CD4-positive, alpha-beta memory T cell (primary cell): ENCODE measurements at regions not wholly inside any gene's neighbourhood (a gene's known extent, or its start where the extent isn't known, plus 50 kb on each side); places are given as distances from the start of the nearest gene placed in this dataset.

ENCODE experiments used
- CTCF ChIA-PET: fragments of 350-600 bp; sonication (Branson Sonifier 250); formaldehyde crosslinking; loops from one replicate; lab custom pipeline; 2021; ENCODE audit warnings: inconsistent platforms; ENCODE audit not compliant: partially characterized antibody; lab: Charles Lee
- POLR2A ChIA-PET: fragments of 350-600 bp; sonication (Branson Sonifier 250); formaldehyde crosslinking; loops from one replicate; lab custom pipeline; 2021; ENCODE audit not compliant: partially characterized antibody; lab: Charles Lee
- DNase-seq, 5 donors: peaks; one replicate each; pipeline versions ENCODE4 v3.0.0 to v3.0.0-alpha.2; 2020 to 2022; ENCODE audit warnings: mixed read lengths in 1 of 5
- H3K27ac ChIP-seq: one replicate; pipeline ENCODE4 v1.7.0; 2013; ENCODE audit warnings: low read depth, low read length
- H3K27me3 ChIP-seq: 2 replicates; pipeline ENCODE4 v1.7.0; 2013; ENCODE audit warnings: mild to moderate bottlenecking, low read length, moderate library complexity; ENCODE audit not compliant: insufficient read depth
- H3K36me3 ChIP-seq: 2 replicates; pipeline ENCODE4 v1.7.0; 2013; ENCODE audit warnings: mild to moderate bottlenecking, low read length, moderate library complexity; ENCODE audit not compliant: insufficient read depth
- H3K4me1 ChIP-seq: 2 replicates; pipeline ENCODE4 v1.7.0; 2013; ENCODE audit warnings: mild to moderate bottlenecking, low read length, moderate library complexity; ENCODE audit not compliant: insufficient read depth
- H3K4me3 ChIP-seq, 2 donors: one replicate each; pipeline ENCODE4 v1.7.0; 2013; ENCODE audit warnings: low read length in 2 of 2, mild to moderate bottlenecking in 1 of 2
- H3K9me3 ChIP-seq, 2 donors: one replicate each; pipeline ENCODE4 v1.7.0; 2013; ENCODE audit warnings: low read length in 2 of 2, control low read depth in 1 of 2; ENCODE audit not compliant: control insufficient read depth in 1 of 2
- H3K27ac Mint-ChIP-seq, 7 donors: one replicate each; pipeline ENCODE4 v1.8.0; 2020 to 2021; ENCODE audit warnings: mixed read lengths in 7 of 7, mild to moderate bottlenecking in 6 of 7, inconsistent platforms in 3 of 7, moderate library complexity in 3 of 7
- H3K27me3 Mint-ChIP-seq, 2 donors: one replicate each; pipeline ENCODE4 v1.8.0; 2020 to 2021; ENCODE audit warnings: mixed read lengths in 2 of 2
- H3K36me3 Mint-ChIP-seq, 2 donors: one replicate each; pipeline ENCODE4 v1.8.0; 2020 to 2021; ENCODE audit warnings: mixed read lengths in 2 of 2, inconsistent platforms in 1 of 2, mild to moderate bottlenecking in 1 of 2
- H3K4me1 Mint-ChIP-seq, 4 donors: one replicate each; pipeline ENCODE4 v1.8.0; 2020 to 2021; ENCODE audit warnings: mixed read lengths in 4 of 4, mild to moderate bottlenecking in 1 of 4
- H3K4me3 Mint-ChIP-seq, 8 donors: one replicate each; pipeline ENCODE4 v1.8.0; 2020 to 2021; ENCODE audit warnings: mixed read lengths in 8 of 8, mild to moderate bottlenecking in 7 of 8, moderate library complexity in 6 of 8, inconsistent platforms in 3 of 8
- H3K9me3 Mint-ChIP-seq, 8 donors: one replicate each; pipeline ENCODE4 v1.8.0; 2020 to 2021; ENCODE audit warnings: mixed read lengths in 8 of 8, mild to moderate bottlenecking in 5 of 8, inconsistent platforms in 3 of 8, moderate library complexity in 1 of 8
- intact Hi-C: fragments of 100-400 bp; cut with micrococcal nuclease; formaldehyde crosslinking; loops from one replicate; pipeline ENCODE4 v1.15.1; 2023

DNA sequence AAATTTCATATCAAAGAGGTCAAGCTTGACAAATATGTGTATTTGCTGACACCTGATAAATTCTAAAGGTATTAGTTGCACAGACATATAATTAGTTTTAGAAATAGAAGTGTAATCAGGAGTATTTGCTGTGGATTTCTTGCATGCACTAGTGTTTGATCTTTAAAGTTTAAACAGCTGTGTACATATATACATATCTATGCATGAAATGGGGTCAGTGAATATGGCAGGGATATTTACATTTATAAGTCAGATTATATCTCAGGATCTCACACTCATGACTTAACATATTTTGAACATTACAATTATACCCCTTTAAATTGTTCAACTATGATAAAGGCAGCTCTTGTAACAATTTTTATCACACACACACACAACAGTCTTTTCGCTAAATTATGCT lies 547.4 kb upstream of the ACTRT1 start:
- Mint-ChIP-seq H3K4me3 (no peak overlapping the region), H3K27me3 (no peaks in the 10 kb centered on the region), H3K9me3 (peaks cover 0 to 5% (median 1%) of the 10 kb centered on the region in 8 donors), H3K4me1 (no peaks in the 10 kb centered on the region), H3K27ac (no peak overlapping the region), H3K36me3 (no peaks in the 10 kb centered on the region)
- Histone ChIP-seq H3K4me1 (no peaks in the 10 kb centered on the region), H3K27ac (no peak overlapping the region), H3K9me3 (no peaks in the 10 kb centered on the region), H3K27me3 (no peaks in the 10 kb centered on the region), H3K4me3 (no peak overlapping the region), H3K36me3 (no peaks in the 10 kb centered on the region)
- intact Hi-C loops: no loop called here
- ChIA-PET POLR2A (no interaction called here), CTCF (no interaction called here)
- DNase-seq: no peak

GRCh38 chrX:128582036-128582435 lies 529.8 kb upstream of the ACTRT1 start:
- Histone ChIP-seq H3K4me1 (no peaks in the 10 kb centered on the region), H3K4me3 (no peak overlapping the region), H3K36me3 (no peaks in the 10 kb centered on the region), H3K9me3 (no peaks in the 10 kb centered on the region), H3K27ac (no peak overlapping the region), H3K27me3 (no peaks in the 10 kb centered on the region)
- Mint-ChIP-seq H3K4me3 (no peak overlapping the region), H3K4me1 (no peaks in the 10 kb centered on the region), H3K27ac (no peak overlapping the region), H3K36me3 (no peaks in the 10 kb centered on the region), H3K27me3 (no peaks in the 10 kb centered on the region), H3K9me3 (peaks cover 0 to 7% (median 0%) of the 10 kb centered on the region in 8 donors)
- intact Hi-C loops: no loop called here
- DNase-seq: no peak
- ChIA-PET POLR2A (no interaction called here), CTCF (no interaction called here)

DNA sequence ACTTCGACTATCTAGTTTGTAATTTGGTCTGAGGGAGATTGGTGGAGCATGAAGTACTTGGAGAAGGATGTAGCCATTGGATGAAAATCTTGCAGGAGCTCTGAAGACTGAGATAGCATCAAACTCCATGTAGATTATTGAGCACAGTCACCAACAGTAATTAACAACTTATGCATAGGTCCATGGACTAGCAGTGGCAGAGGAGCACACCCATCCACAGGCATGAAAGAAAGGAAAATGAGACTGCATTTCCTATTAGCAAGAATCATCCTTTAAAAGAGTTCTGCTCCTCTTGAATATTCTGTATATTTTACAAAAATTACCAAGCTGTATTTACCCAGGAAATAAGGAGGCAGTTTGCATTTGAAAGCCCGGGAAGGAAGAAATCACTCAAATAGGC lies 529.4 kb upstream of the ACTRT1 start:
- ChIA-PET POLR2A (no interaction called here), CTCF (no interaction called here)
- DNase-seq: no peak
- H3K4me1 ChIP-seq: no peaks in the 10 kb centered on the region
- H3K4me3 ChIP-seq: no peak overlapping the region
- Mint-ChIP-seq H3K27ac (no peak overlapping the region), H3K9me3 (peaks cover 0 to 7% (median 1%) of the 10 kb centered on the region in 8 donors), H3K4me1 (no peaks in the 10 kb centered on the region), H3K4me3 (no peak overlapping the region), H3K27me3 (no peaks in the 10 kb centered on the region), H3K36me3 (no peaks in the 10 kb centered on the region)
- H3K27me3 ChIP-seq: no peaks in the 10 kb centered on the region
- no peak overlapping the region for H3K27ac ChIP-seq
- intact Hi-C loops: no loop called here
- H3K9me3 ChIP-seq: no peaks in the 10 kb centered on the region
- no peaks in the 10 kb centered on the region for H3K36me3 ChIP-seq

- no peaks in the 10 kb centered on the region for H3K36me3 ChIP-seq
- no peaks in the 10 kb centered on the region for H3K4me1 ChIP-seq
- Mint-ChIP-seq H3K4me1 (no peaks in the 10 kb centered on the region), H3K27ac (no peak overlapping the region), H3K4me3 (no peak overlapping the region), H3K36me3 (no peaks in the 10 kb centered on the region), H3K27me3 (no peaks in the 10 kb centered on the region), H3K9me3 (peaks cover 0 to 11% (median 0%) of the 10 kb centered on the region in 8 donors)
- no peak overlapping the region for H3K27ac ChIP-seq
- H3K9me3 ChIP-seq: no peaks in the 10 kb centered on the region
- DNase-seq: no peak
- intact Hi-C loops: no loop called here
- ChIA-PET POLR2A (interaction anchor here (0.6 kb wide), 1 partner anchor 271 kb away, joined by 3 read pairs; no protein-coding TSS in a partner anchor), CTCF (no interaction called here)
- H3K4me3 ChIP-seq: no peak overlapping the region
- no peaks in the 10 kb centered on the region for H3K27me3 ChIP-seq
These were observed 490.9 kb upstream of the ACTRT1 start for GRCh38 chrX:128543114-128543513.

- no peak for DNase-seq
- Mint-ChIP-seq H3K4me3 (no peak overlapping the region), H3K9me3 (peaks cover 0 to 2% (median 0%) of the 10 kb centered on the region in 8 donors), H3K27ac (no peak overlapping the region), H3K36me3 (no peaks in the 10 kb centered on the region), H3K27me3 (no peaks in the 10 kb centered on the region), H3K4me1 (no peaks in the 10 kb centered on the region)
- ChIA-PET CTCF (no interaction called here), POLR2A (no interaction called here)
- no peaks in the 10 kb centered on the region for H3K9me3 ChIP-seq
- intact Hi-C loops: no loop called here
- H3K27me3 ChIP-seq: no peaks in the 10 kb centered on the region
- no peaks in the 10 kb centered on the region for H3K4me1 ChIP-seq
- H3K36me3 ChIP-seq: no peaks in the 10 kb centered on the region
- no peak overlapping the region for H3K27ac ChIP-seq
- no peak overlapping the region for H3K4me3 ChIP-seq
These were observed 466.3 kb upstream of the ACTRT1 start for GRCh38 chrX:128518508-128518907.

DNA sequence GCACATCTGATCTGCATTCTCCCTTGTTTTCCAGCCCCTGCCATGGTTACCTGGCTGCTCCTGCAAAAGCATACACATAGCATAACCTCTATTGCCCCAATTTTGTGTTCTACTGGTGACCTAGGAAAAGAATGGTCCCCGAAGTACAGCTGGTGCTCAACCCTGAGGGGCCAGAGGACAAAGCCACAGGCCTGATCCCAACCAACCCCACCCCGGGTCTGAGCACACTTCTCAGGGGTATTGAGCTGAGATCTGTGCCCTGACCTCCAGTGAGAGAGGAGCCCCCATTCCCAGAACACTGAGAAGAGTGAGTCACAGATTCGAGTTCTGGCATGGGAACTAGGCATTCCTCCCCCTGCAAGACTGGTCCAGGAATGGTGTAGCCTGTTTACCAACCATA lies 465.5 kb upstream of the ACTRT1 start:
- Histone ChIP-seq H3K9me3 (no peaks in the 10 kb centered on the region), H3K4me1 (no peaks in the 10 kb centered on the region), H3K36me3 (no peaks in the 10 kb centered on the region), H3K27ac (no peak overlapping the region), H3K27me3 (no peaks in the 10 kb centered on the region), H3K4me3 (no peak overlapping the region)
- Mint-ChIP-seq H3K27me3 (no peaks in the 10 kb centered on the region), H3K4me3 (no peak overlapping the region), H3K27ac (no peak overlapping the region), H3K4me1 (no peaks in the 10 kb centered on the region), H3K36me3 (no peaks in the 10 kb centered on the region), H3K9me3 (peaks cover 0 to 2% (median 0%) of the 10 kb centered on the region in 8 donors)
- intact Hi-C loops: no loop called here
- ChIA-PET CTCF (no interaction called here), POLR2A (no interaction called here)
- no peak for DNase-seq

DNA sequence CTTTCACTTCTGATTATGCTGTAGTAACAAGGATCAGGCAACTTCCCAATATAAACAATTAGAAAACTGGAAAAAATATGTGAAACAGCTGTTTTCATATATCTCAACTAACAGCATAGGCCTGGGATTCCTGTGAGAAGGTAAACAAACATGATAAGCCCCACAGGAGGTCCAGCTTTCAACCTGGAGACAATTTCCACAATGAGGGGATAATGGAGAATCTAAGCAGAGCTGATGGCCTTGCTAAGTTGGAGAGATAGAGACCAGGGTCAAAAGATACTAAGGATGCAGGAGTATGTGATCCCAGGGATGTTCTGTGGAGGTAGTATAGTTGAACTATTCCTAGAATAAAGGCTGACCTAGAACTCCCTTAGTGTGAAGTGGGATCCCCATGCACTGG lies 452.3 kb upstream of the ACTRT1 start:
- H3K9me3 Mint-ChIP-seq: no peaks in the 10 kb centered on the region
- no peak for DNase-seq
- no peak overlapping the region for H3K27ac ChIP-seq
- H3K36me3 Mint-ChIP-seq: no peaks in the 10 kb centered on the region
- H3K27me3 ChIP-seq: no peaks in the 10 kb centered on the region
- no peaks in the 10 kb centered on the region for H3K9me3 ChIP-seq
- no peaks in the 10 kb centered on the region for H3K4me1 Mint-ChIP-seq
- no peak overlapping the region for H3K4me3 Mint-ChIP-seq
- intact Hi-C loops: no loop called here
- H3K27ac Mint-ChIP-seq: no peak overlapping the region
- no peaks in the 10 kb centered on the region for H3K27me3 Mint-ChIP-seq
- no peaks in the 10 kb centered on the region for H3K36me3 ChIP-seq
- H3K4me1 ChIP-seq: no peaks in the 10 kb centered on the region
- H3K4me3 ChIP-seq: no peak overlapping the region
- ChIA-PET CTCF (no interaction called here), POLR2A (no interaction called here)

- Histone ChIP-seq H3K36me3 (no peaks in the 10 kb centered on the region), H3K27ac (no peak overlapping the region), H3K4me1 (no peaks in the 10 kb centered on the region), H3K9me3 (no peaks in the 10 kb centered on the region), H3K4me3 (no peak overlapping the region), H3K27me3 (no peaks in the 10 kb centered on the region)
- intact Hi-C loops: no loop called here
- CTCF ChIA-PET: no interaction called here
- Mint-ChIP-seq H3K4me3 (no peak overlapping the region), H3K4me1 (no peaks in the 10 kb centered on the region), H3K27me3 (no peaks in the 10 kb centered on the region), H3K36me3 (no peaks in the 10 kb centered on the region), H3K27ac (no peak overlapping the region), H3K9me3 (no peaks in the 10 kb centered on the region)
- POLR2A ChIA-PET: no interaction called here
- no peak for DNase-seq
These were observed 411.9 kb upstream of the ACTRT1 start for GRCh38 chrX:128464116-128464515.
